Fibroblast of skin of left quadriceps (primary cell): ENCODE measurements at regions not wholly inside any gene's neighbourhood (a gene's known extent, or its start where the extent isn't known, plus 50 kb on each side); places are given as distances from the start of the nearest gene placed in this dataset.
A peak's percentile ranks its signal among the peaks of the same experiment; 100 is the strongest.

Source experiments
- DNase-seq, 2 experiments: peaks; one replicate each; pipeline ENCODE4 v3.0.0-alpha.2; 2013; ENCODE audit warnings: low read depth in 2 of 2

- DNase-seq, result no peak
These were observed 596.5 kb downstream of the IRX1 start for GRCh38 chr5:4192111-4192510.

GRCh38 chr5:4196744-4197143 lies 601.1 kb downstream of the IRX1 start:
- no peak for DNase-seq

- no peak for DNase-seq
These were observed 601.5 kb downstream of the IRX1 start for GRCh38 chr5:4197151-4197550.

GRCh38 chr5:4198461-4198860 lies 602.8 kb downstream of the IRX1 start:
- DNase-seq, result no peak

GRCh38 chr5:4199049-4199841 lies 603.6 kb downstream of the IRX1 start:
- DNase-seq, result no peak

GRCh38 chr5:4203146-4203545 lies 607.5 kb downstream of the IRX1 start:
- DNase-seq, result no peak

GRCh38 chr5:4204276-4205141 lies 608.9 kb downstream of the IRX1 start:
- DNase-seq, result no peak

GRCh38 chr5:4205398-4205797 lies 609.8 kb downstream of the IRX1 start:
- peak; percentile 46 to 48 for DNase-seq

GRCh38 chr5:4206127-4206526 lies 610.5 kb downstream of the IRX1 start:
- DNase-seq, result no peak

- DNase-seq, result no peak
These were observed 611.9 kb downstream of the IRX1 start for GRCh38 chr5:4207486-4207885.

- DNase-seq, result no peak
These were observed 612.9 kb downstream of the IRX1 start for GRCh38 chr5:4208537-4208936.

- no peak for DNase-seq
These were observed 613.4 kb downstream of the IRX1 start for GRCh38 chr5:4208996-4209395.

GRCh38 chr5:4212071-4212739 lies 616.6 kb downstream of the IRX1 start:
- DNase-seq, result no peak

GRCh38 chr5:4212981-4213819 lies 617.6 kb downstream of the IRX1 start:
- no peak for DNase-seq

- DNase-seq, result no peak
These were observed 619.5 kb downstream of the IRX1 start for GRCh38 chr5:4215143-4215542.

GRCh38 chr5:4216142-4216541 lies 620.5 kb downstream of the IRX1 start:
- no peak for DNase-seq

- no peak for DNase-seq
These were observed 624.4 kb downstream of the IRX1 start for GRCh38 chr5:4220016-4220415.

- no peak for DNase-seq
These were observed 625.4 kb downstream of the IRX1 start for GRCh38 chr5:4221048-4221447.

GRCh38 chr5:4222147-4222546 lies 626.5 kb downstream of the IRX1 start:
- no peak for DNase-seq

- DNase-seq, result no peak
These were observed 627.2 kb downstream of the IRX1 start for GRCh38 chr5:4222821-4223220.

- no peak for DNase-seq
These were observed 630.1 kb downstream of the IRX1 start for GRCh38 chr5:4225741-4226140.

GRCh38 chr5:4226565-4226964 lies 630.9 kb downstream of the IRX1 start:
- DNase-seq, result no peak
